Ishikawa (cell line): ENCODE measurements at regions not wholly inside any gene's neighbourhood (a gene's known extent, or its start where the extent isn't known, plus 50 kb on each side); places are given as distances from the start of the nearest gene placed in this dataset.

Experiments used
- CEBPB ChIP-seq: IDR thresholded peaks from 2 replicates; pipeline ENCODE4 v1.6.1; 2012
- CREB1 ChIP-seq: IDR thresholded peaks from 2 replicates; pipeline ENCODE4 v1.6.1; 2012; ENCODE audit warnings: low read depth
- EGR1 ChIP-seq: IDR thresholded peaks from 2 replicates; pipeline ENCODE4 v1.6.1; 2012
- EP300 ChIP-seq: IDR thresholded peaks from 2 replicates; pipeline ENCODE4 v1.6.1; 2012; ENCODE audit warnings: borderline replicate concordance
- FOXM1 ChIP-seq: IDR thresholded peaks from 2 replicates; pipeline ENCODE4 v1.6.1; 2012; ENCODE audit warnings: low read depth, borderline replicate concordance
- NFIC ChIP-seq: IDR thresholded peaks from 2 replicates; pipeline ENCODE4 v1.6.1; 2012
- RAD21 ChIP-seq: IDR thresholded peaks from 2 replicates; pipeline ENCODE4 v1.6.1; 2012; ENCODE audit warnings: low read depth
- TAF1 ChIP-seq: IDR thresholded peaks from 2 replicates; pipeline ENCODE4 v1.6.1; 2012; ENCODE audit warnings: low read depth, mild to moderate bottlenecking
- TCF12 ChIP-seq: IDR thresholded peaks from 2 replicates; pipeline ENCODE4 v1.6.1; 2012; ENCODE audit warnings: low read depth
- TEAD4 ChIP-seq: IDR thresholded peaks from 2 replicates; pipeline ENCODE4 v1.6.1; 2012
- YY1 ChIP-seq: IDR thresholded peaks from 2 replicates; pipeline ENCODE4 v1.6.1; 2012; ENCODE audit warnings: low read depth
- ZBTB7A ChIP-seq: IDR thresholded peaks from 2 replicates; pipeline ENCODE4 v1.6.1; 2012; ENCODE audit warnings: low read depth
- TF ChIP-seq, protein P1 (sequence below): IDR thresholded peaks from 2 replicates; pipeline ENCODE4 v1.6.1; 2012
- TF ChIP-seq, protein P2 (sequence below): IDR thresholded peaks from 2 replicates; pipeline ENCODE4 v1.6.1; 2012; ENCODE audit warnings: low read depth, mild to moderate bottlenecking
- TF ChIP-seq, protein P3 (sequence below): IDR thresholded peaks from 2 replicates; pipeline ENCODE4 v1.6.1; 2012

DNA sequence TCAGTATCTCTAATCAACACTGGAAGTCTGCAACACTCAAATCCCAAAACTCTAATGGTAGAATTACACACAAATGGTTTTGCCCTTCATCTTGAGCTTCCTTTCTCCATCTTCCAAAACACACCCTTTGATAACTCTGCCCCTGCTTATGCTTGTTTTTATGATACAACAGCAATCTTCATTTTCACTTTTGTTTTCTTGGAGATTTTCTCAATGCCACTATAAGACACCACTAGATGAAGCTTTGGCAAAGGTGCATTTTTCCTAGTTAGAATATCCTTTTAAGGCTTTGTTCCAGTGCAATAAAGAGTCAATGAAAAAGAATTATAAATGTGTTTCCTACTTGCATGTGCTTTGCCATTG, 472.4 kb upstream of the NWD2 start:
- TF ChIP-seq CEBPB = no peak
- TF ChIP-seq NFIC = no peak
- TF ChIP-seq TCF12 = no peak
- TF ChIP-seq TEAD4 = no peak
- TF ChIP-seq CREB1 = no peak
- TF ChIP-seq FOXM1 = no peak
- TF ChIP-seq, protein P1, sequence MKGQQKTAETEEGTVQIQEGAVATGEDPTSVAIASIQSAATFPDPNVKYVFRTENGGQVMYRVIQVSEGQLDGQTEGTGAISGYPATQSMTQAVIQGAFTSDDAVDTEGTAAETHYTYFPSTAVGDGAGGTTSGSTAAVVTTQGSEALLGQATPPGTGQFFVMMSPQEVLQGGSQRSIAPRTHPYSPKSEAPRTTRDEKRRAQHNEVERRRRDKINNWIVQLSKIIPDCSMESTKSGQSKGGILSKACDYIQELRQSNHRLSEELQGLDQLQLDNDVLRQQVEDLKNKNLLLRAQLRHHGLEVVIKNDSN = no peak
- no peak for TF ChIP-seq ZBTB7A
- no peak for TF ChIP-seq YY1
- no peak for TF ChIP-seq RAD21
- no peak for TF ChIP-seq TAF1
- TF ChIP-seq, protein P2, sequence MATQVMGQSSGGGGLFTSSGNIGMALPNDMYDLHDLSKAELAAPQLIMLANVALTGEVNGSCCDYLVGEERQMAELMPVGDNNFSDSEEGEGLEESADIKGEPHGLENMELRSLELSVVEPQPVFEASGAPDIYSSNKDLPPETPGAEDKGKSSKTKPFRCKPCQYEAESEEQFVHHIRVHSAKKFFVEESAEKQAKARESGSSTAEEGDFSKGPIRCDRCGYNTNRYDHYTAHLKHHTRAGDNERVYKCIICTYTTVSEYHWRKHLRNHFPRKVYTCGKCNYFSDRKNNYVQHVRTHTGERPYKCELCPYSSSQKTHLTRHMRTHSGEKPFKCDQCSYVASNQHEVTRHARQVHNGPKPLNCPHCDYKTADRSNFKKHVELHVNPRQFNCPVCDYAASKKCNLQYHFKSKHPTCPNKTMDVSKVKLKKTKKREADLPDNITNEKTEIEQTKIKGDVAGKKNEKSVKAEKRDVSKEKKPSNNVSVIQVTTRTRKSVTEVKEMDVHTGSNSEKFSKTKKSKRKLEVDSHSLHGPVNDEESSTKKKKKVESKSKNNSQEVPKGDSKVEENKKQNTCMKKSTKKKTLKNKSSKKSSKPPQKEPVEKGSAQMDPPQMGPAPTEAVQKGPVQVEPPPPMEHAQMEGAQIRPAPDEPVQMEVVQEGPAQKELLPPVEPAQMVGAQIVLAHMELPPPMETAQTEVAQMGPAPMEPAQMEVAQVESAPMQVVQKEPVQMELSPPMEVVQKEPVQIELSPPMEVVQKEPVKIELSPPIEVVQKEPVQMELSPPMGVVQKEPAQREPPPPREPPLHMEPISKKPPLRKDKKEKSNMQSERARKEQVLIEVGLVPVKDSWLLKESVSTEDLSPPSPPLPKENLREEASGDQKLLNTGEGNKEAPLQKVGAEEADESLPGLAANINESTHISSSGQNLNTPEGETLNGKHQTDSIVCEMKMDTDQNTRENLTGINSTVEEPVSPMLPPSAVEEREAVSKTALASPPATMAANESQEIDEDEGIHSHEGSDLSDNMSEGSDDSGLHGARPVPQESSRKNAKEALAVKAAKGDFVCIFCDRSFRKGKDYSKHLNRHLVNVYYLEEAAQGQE = no peak
- TF ChIP-seq, protein P3, sequence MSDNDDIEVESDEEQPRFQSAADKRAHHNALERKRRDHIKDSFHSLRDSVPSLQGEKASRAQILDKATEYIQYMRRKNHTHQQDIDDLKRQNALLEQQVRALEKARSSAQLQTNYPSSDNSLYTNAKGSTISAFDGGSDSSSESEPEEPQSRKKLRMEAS = no peak

DNA sequence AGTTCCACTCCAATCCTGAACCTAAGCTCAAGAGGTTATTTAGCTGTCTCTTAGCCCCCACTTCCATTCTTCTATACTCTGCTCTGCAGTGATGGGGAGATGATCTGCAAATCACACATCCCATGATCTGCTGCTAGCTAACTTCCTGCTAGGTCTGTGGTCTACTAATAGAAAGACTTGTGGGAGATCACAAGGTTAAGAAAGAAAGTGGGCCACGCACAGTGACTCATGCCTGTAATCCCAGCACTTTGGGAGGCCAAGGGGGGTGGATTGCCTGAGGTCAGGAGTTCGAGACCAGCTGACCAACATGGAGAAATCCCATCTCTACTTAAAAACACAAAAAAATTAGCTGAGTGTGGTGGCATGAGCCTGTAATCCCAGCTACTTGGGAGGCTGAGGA, 471.1 kb upstream of the NWD2 start:
- no peak for TF ChIP-seq TAF1
- TF ChIP-seq CEBPB = no peak
- TF ChIP-seq ZBTB7A = no peak
- no peak for TF ChIP-seq EP300
- TF ChIP-seq TCF12 = no peak
- TF ChIP-seq, protein P2 = no peak
- TF ChIP-seq RAD21 = no peak
- no peak for TF ChIP-seq EGR1
- TF ChIP-seq TEAD4 = no peak
- TF ChIP-seq CREB1 = no peak
- TF ChIP-seq FOXM1 = no peak
- TF ChIP-seq, protein P3 = no peak
- TF ChIP-seq, protein P1 = no peak

DNA sequence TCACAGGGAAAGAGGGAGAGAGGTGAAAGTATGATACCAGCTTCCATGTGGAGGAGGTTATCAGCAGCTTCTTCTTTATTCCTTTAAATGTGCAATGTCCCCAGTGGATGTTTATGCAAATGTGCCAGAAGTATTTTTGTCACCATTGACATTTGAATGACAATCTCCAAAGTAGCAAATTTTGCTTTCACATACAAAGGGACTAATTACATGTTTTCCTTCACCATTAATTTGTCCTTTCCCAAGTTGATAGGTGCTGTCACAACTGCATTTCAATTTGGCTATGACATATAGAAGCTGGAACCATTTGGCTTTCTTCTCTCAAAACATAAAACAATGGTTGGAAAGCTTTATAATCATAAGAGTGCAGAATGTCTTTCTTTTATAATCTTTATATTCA, 469.0 kb upstream of the NWD2 start:
- TF ChIP-seq CEBPB = no peak
- no peak for TF ChIP-seq RAD21
- TF ChIP-seq, protein P2 = no peak
- TF ChIP-seq EGR1 = no peak
- TF ChIP-seq TEAD4 = no peak
- no peak for TF ChIP-seq CREB1
- no peak for TF ChIP-seq TCF12
- no peak for TF ChIP-seq EP300
- TF ChIP-seq, protein P1 = no peak
- TF ChIP-seq ZBTB7A = no peak
- no peak for TF ChIP-seq TAF1
- no peak for TF ChIP-seq YY1

DNA sequence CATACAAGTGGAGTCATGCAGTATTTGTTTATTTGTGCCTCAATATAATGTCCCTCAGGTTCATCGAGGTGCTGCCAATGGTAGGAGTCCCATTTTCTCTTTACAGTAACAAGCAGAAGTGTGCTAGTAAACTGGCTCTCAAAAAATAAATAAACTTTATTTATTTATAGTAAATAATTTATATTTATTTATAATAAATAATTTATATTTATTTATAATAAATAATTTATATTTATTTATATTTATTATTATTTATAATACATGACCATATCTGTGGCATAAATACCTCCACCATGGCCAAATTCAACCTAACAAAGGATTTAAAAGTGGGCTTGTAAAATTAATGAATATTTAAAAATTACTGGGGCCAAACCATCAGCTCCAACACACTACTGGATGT, 464.9 kb upstream of the NWD2 start:
- no peak for TF ChIP-seq CEBPB
- TF ChIP-seq TAF1 = no peak
- TF ChIP-seq CREB1 = no peak
- TF ChIP-seq, protein P2 = no peak
- TF ChIP-seq NFIC = no peak
